ENCODE measurements at regions not wholly inside any gene's neighbourhood (a gene's known extent, or its start where the extent isn't known, plus 50 kb on each side); places are given as distances from the start of the nearest gene placed in this dataset.

- Histone ChIP-seq H3K4me1 (ENCODE audit: control insufficient read depth, insufficient read depth, low read length) (no peaks in the 10 kb centered on the region), H3K4me3 (no peak overlapping the region), H3K79me2 (ENCODE audit: control insufficient read depth, insufficient read depth, low read length) (no peaks in the 10 kb centered on the region), H3K36me3 (ENCODE audit: control insufficient read depth in 2 of 2, insufficient read depth in 2 of 2, low read length in 1 of 2) (no peaks in the 10 kb centered on the region), H2AFZ (ENCODE audit: control insufficient read depth, low read depth, low read length) (no peak overlapping the region), H3K27ac (ENCODE audit: control insufficient read depth, insufficient read depth) (no peak overlapping the region), H3K27me3 (replicated peaks in 1 of 2; ENCODE audit: control insufficient read depth in 2 of 2, insufficient read depth in 2 of 2, low read length in 1 of 2) (no peaks in the 10 kb centered on the region), H4K20me1 (ENCODE audit: control insufficient read depth, insufficient read depth) (no peaks in the 10 kb centered on the region), H3K4me2 (ENCODE audit: control insufficient read depth, insufficient read depth) (no peak overlapping the region), H3K9me3 (replicated peaks; ENCODE audit: control insufficient read depth, insufficient read depth, low read length) (no peaks in the 10 kb centered on the region; the same call in 2 of the 3 replicates), H3K9ac (ENCODE audit: control insufficient read depth, insufficient read depth, low read length) (no peak overlapping the region)
- FAIRE-seq (no peak), ATAC-seq (no peak), DNase-seq (ENCODE audit: low read depth, low spot score) (no peak)
- POLR2A ChIA-PET: no interaction called here
- intact Hi-C loops (cut with micrococcal nuclease; ENCODE audit: unreplicated experiment): no loop called here
- WGBS (ENCODE audit: insufficient coverage, insufficient replicate concordance, low lambda C conversion rate, missing lambda C conversion rate): 18% methylated on average over 3 of the region's 3 CpGs
- no TSS peak for BruUV-seq (replicated peaks)
- SMC1A ChIA-PET (ENCODE audit: uncharacterized antibody, unreplicated experiment): no interaction called here
- RAD21 ChIA-PET (ENCODE audit: unreplicated experiment): no interaction called here
- CTCF ChIA-PET: no interaction called here
- in situ Hi-C loops (cut with MboI): no loop called here
- TF ChIP-seq RUNX3 (IDR thresholded peaks at IDR 0.05; ENCODE audit: low read length): no peak
- TF ChIP-seq SREBF2 (IDR thresholded peaks at IDR 0.05; ENCODE audit: low read length): no peak
- TF ChIP-seq BHLHE40 (IDR thresholded peaks at IDR 0.05; ENCODE audit: borderline replicate concordance in 1 of 2, low read depth in 2 of 2, low read length in 1 of 2): no peak
- TF ChIP-seq ASH2L (IDR thresholded peaks at IDR 0.05; ENCODE audit: borderline replicate concordance, low read depth): no peak
- TF ChIP-seq CHD2 (IDR thresholded peaks at IDR 0.05; ENCODE audit: borderline replicate concordance, low read depth, low read length): no peak
- TF ChIP-seq BRCA1 (IDR thresholded peaks at IDR 0.05; ENCODE audit: low read depth, low read length): no peak
- no peak for TF ChIP-seq ZBTB40 (IDR thresholded peaks at IDR 0.05; ENCODE audit: borderline replicate concordance)
- no peak for TF ChIP-seq ZNF24 (IDR thresholded peaks at IDR 0.05)
- no peak for TF ChIP-seq USF1 (IDR thresholded peaks at IDR 0.05; ENCODE audit: borderline replicate concordance, extremely low read length, insufficient read depth, low read depth, low read length)
- TF ChIP-seq IRF3 (IDR thresholded peaks at IDR 0.05): no peak
- no peak for TF ChIP-seq JUNB (IDR thresholded peaks at IDR 0.05)
- TF ChIP-seq ETV6 (conservative IDR thresholded peaks at IDR 0.05 in 1 of 2, IDR thresholded peaks at IDR 0.05 in 1 of 2; ENCODE audit: borderline replicate concordance in 1 of 2, low read depth in 1 of 2): no peak
- TF ChIP-seq NR2F1 (conservative IDR thresholded peaks at IDR 0.05): no peak
- no peak for TF ChIP-seq RAD21 (IDR thresholded peaks at IDR 0.05; ENCODE audit: insufficient read depth, low read depth, low read length)
- no peak for TF ChIP-seq IRF4 (IDR thresholded peaks at IDR 0.05; ENCODE audit: low read depth, low read length)
Observed at GRCh38 chr2:223681125-223681524, 79.0 kb upstream of the SCG2 start.
